Duodenal mucosa (tissue), 2 donors: ENCODE measurements at regions not wholly inside any gene's neighbourhood (a gene's known extent, or its start where the extent isn't known, plus 50 kb on each side); places are given as distances from the start of the nearest gene placed in this dataset.

Source experiments
- H3K27ac ChIP-seq: one replicate; pipeline ENCODE4 v1.7.0; 2013; ENCODE audit warnings: low read depth, low read length
- H3K27me3 ChIP-seq, 2 donors: one replicate each; pipeline ENCODE4 v1.7.0; 2013; ENCODE audit warnings: low read length in 2 of 2, control low read depth in 1 of 2; ENCODE audit not compliant: insufficient read depth in 2 of 2, control insufficient read depth in 1 of 2
- H3K36me3 ChIP-seq, 2 donors: one replicate each; pipeline ENCODE4 v1.7.0; 2013; ENCODE audit warnings: low read length in 2 of 2, control low read depth in 1 of 2; ENCODE audit not compliant: insufficient read depth in 2 of 2, control insufficient read depth in 1 of 2
- H3K4me1 ChIP-seq, 2 donors: one replicate each; pipeline ENCODE4 v1.7.0; 2013; ENCODE audit warnings: low read length in 2 of 2, control low read depth in 1 of 2; ENCODE audit not compliant: insufficient read depth in 2 of 2, control insufficient read depth in 1 of 2
- H3K4me3 ChIP-seq, 2 donors: one replicate each; pipeline ENCODE4 v1.7.0; 2013; ENCODE audit warnings: low read length in 2 of 2, low read depth in 1 of 2
- H3K9ac ChIP-seq, 2 donors: one replicate each; pipeline ENCODE4 v1.7.0; 2013; ENCODE audit warnings: low read length in 2 of 2, low read depth in 1 of 2
- H3K9me3 ChIP-seq, 2 donors: one replicate each; pipeline ENCODE4 v1.7.0; 2013; ENCODE audit warnings: low read length in 2 of 2, control low read depth in 1 of 2; ENCODE audit not compliant: control insufficient read depth in 1 of 2

- no peaks in the 10 kb centered on the region for H3K9me3 ChIP-seq
- H3K4me3 ChIP-seq, result no peak overlapping the region
- H3K27ac ChIP-seq, result no peak overlapping the region
- H3K27me3 ChIP-seq, result no peaks in the 10 kb centered on the region
- H3K9ac ChIP-seq, result no peak overlapping the region
- H3K4me1 ChIP-seq, result peaks cover 0 to 7% of the 10 kb centered on the region in 2 donors
- no peaks in the 10 kb centered on the region for H3K36me3 ChIP-seq
These were observed 688.9 kb upstream of the KIF2B start for GRCh38 chr17:53133876-53134275.

DNA sequence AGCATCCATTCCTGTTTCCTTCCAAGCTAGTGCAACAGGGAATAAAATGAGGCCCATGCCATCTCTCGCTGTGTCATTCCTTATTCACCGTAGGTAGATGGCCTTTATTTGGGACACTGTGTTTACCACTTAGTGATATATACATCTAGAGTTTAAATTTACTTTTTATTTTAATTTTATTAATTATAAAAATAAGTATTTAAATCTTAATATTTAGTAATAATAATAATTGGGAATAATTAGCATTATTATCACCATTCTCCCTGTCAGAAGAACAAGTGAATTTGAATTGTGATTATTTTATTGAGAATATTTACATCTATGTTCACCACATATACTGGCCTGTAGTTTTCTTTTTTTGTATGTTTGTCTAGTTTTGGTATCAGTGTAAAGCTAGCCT lies 692.9 kb upstream of the KIF2B start:
- Histone ChIP-seq H3K9me3 (no peaks in the 10 kb centered on the region), H3K27ac (no peak overlapping the region), H3K36me3 (no peaks in the 10 kb centered on the region), H3K4me3 (no peak overlapping the region), H3K9ac (no peak overlapping the region), H3K27me3 (no peaks in the 10 kb centered on the region), H3K4me1 (peaks cover 0 to 7% of the 10 kb centered on the region in 2 donors)

GRCh38 chr17:53127331-53127730 lies 695.4 kb upstream of the KIF2B start:
- Histone ChIP-seq H3K27me3 (no peaks in the 10 kb centered on the region), H3K4me3 (no peak overlapping the region), H3K4me1 (no peaks in the 10 kb centered on the region), H3K9me3 (no peaks in the 10 kb centered on the region), H3K9ac (no peak overlapping the region), H3K27ac (no peak overlapping the region), H3K36me3 (no peaks in the 10 kb centered on the region)

GRCh38 chr17:53122966-53123365 lies 699.8 kb upstream of the KIF2B start:
- no peak overlapping the region for H3K4me3 ChIP-seq
- H3K36me3 ChIP-seq, result no peaks in the 10 kb centered on the region
- H3K9me3 ChIP-seq, result no peaks in the 10 kb centered on the region
- no peaks in the 10 kb centered on the region for H3K4me1 ChIP-seq
- no peak overlapping the region for H3K9ac ChIP-seq
- no peak overlapping the region for H3K27ac ChIP-seq
- no peaks in the 10 kb centered on the region for H3K27me3 ChIP-seq

GRCh38 chr17:53119773-53120172 lies 703.0 kb upstream of the KIF2B start:
- Histone ChIP-seq H3K9me3 (peaks cover 0 to 2% of the 10 kb centered on the region in 2 donors), H3K27ac (no peak overlapping the region), H3K9ac (no peak overlapping the region), H3K4me1 (no peaks in the 10 kb centered on the region), H3K27me3 (no peaks in the 10 kb centered on the region), H3K4me3 (no peak overlapping the region), H3K36me3 (no peaks in the 10 kb centered on the region)

DNA sequence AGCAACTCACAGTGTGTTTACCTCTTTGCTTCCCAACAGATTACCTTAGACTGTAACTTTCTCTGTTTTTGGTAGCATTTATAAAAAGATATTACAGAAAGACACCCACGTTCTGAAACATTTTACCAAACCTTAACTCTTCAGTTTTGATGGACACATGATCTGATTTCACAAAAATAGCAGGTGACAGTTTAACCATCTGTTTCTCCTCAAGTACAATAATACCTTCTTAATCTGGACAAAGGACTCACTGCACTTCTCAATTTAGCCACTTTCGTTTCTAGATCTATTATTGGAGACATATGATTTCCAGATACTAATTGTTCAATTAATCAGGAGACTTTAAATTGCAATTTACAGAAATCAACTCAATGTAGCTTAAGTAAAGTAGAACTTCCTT lies 703.8 kb upstream of the KIF2B start:
- no peak overlapping the region for H3K27ac ChIP-seq
- no peak overlapping the region for H3K4me3 ChIP-seq
- H3K9me3 ChIP-seq, result peaks cover 0 to 2% of the 10 kb centered on the region in 2 donors
- no peaks in the 10 kb centered on the region for H3K27me3 ChIP-seq
- H3K4me1 ChIP-seq, result no peaks in the 10 kb centered on the region
- H3K36me3 ChIP-seq, result no peaks in the 10 kb centered on the region
- no peak overlapping the region for H3K9ac ChIP-seq

DNA sequence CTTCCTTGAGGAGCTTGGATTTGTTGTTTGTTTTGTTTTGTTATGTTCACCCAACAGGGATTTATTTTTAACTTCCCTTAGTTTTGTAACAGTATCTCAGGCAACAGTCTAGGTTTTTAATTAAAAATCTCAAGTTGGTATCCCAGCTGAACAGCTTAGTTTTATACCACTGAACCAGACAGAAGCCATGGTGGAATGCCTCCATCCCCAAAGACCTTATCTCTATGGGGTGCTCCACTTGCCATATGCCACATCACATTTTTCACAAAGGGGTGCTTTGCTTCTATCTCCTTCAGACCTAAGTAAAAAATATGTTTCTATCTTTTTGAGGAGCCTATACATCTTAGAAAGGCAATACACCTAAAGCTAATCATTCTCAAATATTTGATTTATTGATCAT lies 715.8 kb upstream of the KIF2B start:
- H3K9ac ChIP-seq, result no peak overlapping the region
- no peaks in the 10 kb centered on the region for H3K36me3 ChIP-seq
- H3K9me3 ChIP-seq, result no peaks in the 10 kb centered on the region
- no peaks in the 10 kb centered on the region for H3K4me1 ChIP-seq
- no peak overlapping the region for H3K4me3 ChIP-seq
- no peaks in the 10 kb centered on the region for H3K27me3 ChIP-seq
- no peak overlapping the region for H3K27ac ChIP-seq

DNA sequence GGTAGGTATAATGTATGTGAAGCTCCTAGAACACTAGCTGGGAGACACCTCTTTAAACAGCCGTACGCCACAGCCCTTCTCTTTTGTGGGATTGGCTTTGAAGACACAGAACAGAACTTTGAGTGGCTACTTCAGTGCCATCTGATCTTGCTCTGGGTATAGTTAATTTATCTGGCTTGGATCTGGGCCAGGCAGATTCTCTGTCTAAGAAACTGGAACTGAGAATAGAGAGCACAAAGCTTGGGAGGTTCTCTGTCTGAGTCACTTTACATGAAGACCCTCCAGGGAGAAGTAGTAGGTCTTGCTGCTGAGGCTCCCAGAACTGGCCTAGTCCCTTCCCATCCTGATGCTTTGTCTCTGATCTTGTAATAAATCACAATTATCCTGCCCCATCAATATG lies 721.0 kb upstream of the KIF2B start:
- Histone ChIP-seq H3K27ac (no peak overlapping the region), H3K9me3 (peaks cover 0 to 3% of the 10 kb centered on the region in 2 donors), H3K27me3 (no peaks in the 10 kb centered on the region), H3K9ac (no peak overlapping the region), H3K4me3 (no peak overlapping the region), H3K4me1 (no peaks in the 10 kb centered on the region), H3K36me3 (no peaks in the 10 kb centered on the region)

- peaks cover 0 to 3% of the 10 kb centered on the region in 2 donors for H3K9me3 ChIP-seq
- H3K27me3 ChIP-seq, result no peaks in the 10 kb centered on the region
- H3K4me3 ChIP-seq, result no peak overlapping the region
- H3K36me3 ChIP-seq, result no peaks in the 10 kb centered on the region
- H3K27ac ChIP-seq, result no peak overlapping the region
- H3K4me1 ChIP-seq, result no peaks in the 10 kb centered on the region
- no peak overlapping the region for H3K9ac ChIP-seq
These were observed 722.6 kb upstream of the KIF2B start for GRCh38 chr17:53100126-53100525.

GRCh38 chr17:53093391-53093790 lies 729.3 kb upstream of the KIF2B start:
- no peaks in the 10 kb centered on the region for H3K27me3 ChIP-seq
- H3K4me1 ChIP-seq, result no peaks in the 10 kb centered on the region
- H3K36me3 ChIP-seq, result no peaks in the 10 kb centered on the region
- peaks cover 0 to 3% of the 10 kb centered on the region in 2 donors for H3K9me3 ChIP-seq
- H3K9ac ChIP-seq, result no peak overlapping the region
- no peak overlapping the region for H3K27ac ChIP-seq
- H3K4me3 ChIP-seq, result no peak overlapping the region

- Histone ChIP-seq H3K36me3 (no peaks in the 10 kb centered on the region), H3K27ac (no peak overlapping the region), H3K9me3 (no peaks in the 10 kb centered on the region), H3K4me3 (no peak overlapping the region), H3K27me3 (no peaks in the 10 kb centered on the region), H3K9ac (no peak overlapping the region), H3K4me1 (no peaks in the 10 kb centered on the region)
These were observed 730.7 kb upstream of the KIF2B start for GRCh38 chr17:53092072-53092471.
